K562 (cell line): ENCODE measurements at regions not wholly inside any gene's neighbourhood (a gene's known extent, or its start where the extent isn't known, plus 50 kb on each side); places are given as distances from the start of the nearest gene placed in this dataset.

ENCODE experiments used
- ATAC-seq: fragments of 200-7000 bp; cut with Tn5 transposase; 3 replicates; pipeline ENCODE4 v1.9.1; 2020; ENCODE audit warnings: moderate library complexity
- BruUV-seq: library from RNA; stranded (reverse); fragments of 400-500 nt; replicated peaks from 2 replicates; lab custom pipeline; 2021; lab: Mats Ljungman, UMichigan
- CTCF ChIA-PET: fragments of 300-600 bp; formaldehyde crosslinking; extraction: SDS; loops from one replicate; lab custom pipeline; 2021; ENCODE audit warnings: low intra/inter-chr PET ratio; lab: Yijun Ruan, JAX
- POLR2A ChIA-PET: fragments of 300-600, 350-650 bp; sonication (Branson Sonifier 250); formaldehyde crosslinking; extraction: SDS; loops from one replicate; lab custom pipeline; 2021; ENCODE audit warnings: antibody characterized with exemption, inconsistent platforms; lab: Yijun Ruan, JAX
- DNase-seq, 4 experiments: peaks; one replicate each; pipeline versions ENCODE4 v3.0.0 to v3.0.0-alpha.2; 2011 to 2018; ENCODE audit warnings: low spot score in 3 of 4, mixed read lengths in 3 of 4; ENCODE audit errors: extremely low read depth in 1 of 4
- FAIRE-seq: peaks from 2 replicates; lab custom pipeline; 2011; peaks lifted over from hg19 to GRCh38; lab: Jason Lieb, UNC
- H2AFZ ChIP-seq: 2 replicates; pipeline ENCODE4 v1.6.0; 2011; ENCODE audit warnings: low read depth, low read length, control low read depth, inconsistent platforms
- H3K27ac ChIP-seq: fragments of 200-600 bp; 3 replicates; pipeline ENCODE4 v1.8.0; 2011; ENCODE audit warnings: low read depth, mild to moderate bottlenecking, control low read depth, inconsistent platforms, low read length, moderate library complexity, mixed read lengths; ENCODE audit errors: extremely low read depth
- H3K27me3 ChIP-seq, 2 experiments: fragments of 300-600 bp in 1 of 2; 2 replicates in 1 of 2; 3 replicates in 1 of 2; pipeline versions ENCODE4 v1.6.0 to v1.8.0; 2011; ENCODE audit warnings: inconsistent platforms in 2 of 2, low read length in 2 of 2, mild to moderate bottlenecking in 1 of 2, mixed read lengths in 1 of 2, moderate library complexity in 1 of 2; ENCODE audit not compliant: control insufficient read depth in 2 of 2, insufficient read depth in 2 of 2
- H3K36me3 ChIP-seq: fragments of 300-600 bp; 3 replicates; pipeline ENCODE4 v1.8.0; 2011; ENCODE audit warnings: mild to moderate bottlenecking, low read length, inconsistent platforms; ENCODE audit not compliant: control insufficient read depth, insufficient read depth
- H3K4me1 ChIP-seq, 2 experiments: fragments of 200-600 bp in 1 of 2; replicated peaks in 1 of 2; 2 replicates in 1 of 2; 3 replicates in 1 of 2; pipeline versions ENCODE4 v1.5.1 to v1.8.0; 2011; ENCODE audit warnings: inconsistent platforms in 2 of 2, low read length in 2 of 2, mild to moderate bottlenecking in 1 of 2, mixed read lengths in 1 of 2, moderate library complexity in 1 of 2; ENCODE audit not compliant: control insufficient read depth in 2 of 2, insufficient read depth in 2 of 2
- H3K4me2 ChIP-seq: 2 replicates; pipeline ENCODE4 v1.6.1; 2011; ENCODE audit warnings: low read length, control low read depth, inconsistent platforms, mixed read lengths; ENCODE audit not compliant: insufficient read depth
- H3K4me3 ChIP-seq: fragments of 200-600 bp; sonication (generic), shearing (Covaris generic); 2 replicates; pipeline ENCODE4 v1.5.1; 2016; ENCODE audit warnings: control low read depth, inconsistent platforms
- H3K79me2 ChIP-seq: fragments of 200-600 bp; 3 replicates; pipeline ENCODE4 v1.8.0; 2011; ENCODE audit warnings: low read length, inconsistent platforms; ENCODE audit not compliant: control insufficient read depth, insufficient read depth
- H3K9ac ChIP-seq, 2 experiments: 2 replicates each; pipeline versions ENCODE4 v1.6.0 to v1.6.1; 2011; ENCODE audit warnings: low read depth in 2 of 2, low read length in 2 of 2, control low read depth in 1 of 2, inconsistent platforms in 1 of 2, mild to moderate bottlenecking in 1 of 2, mixed read lengths in 1 of 2; ENCODE audit not compliant: insufficient read depth in 1 of 2
- H3K9me1 ChIP-seq: one replicate; pipeline ENCODE4 v1.6.0; 2011; ENCODE audit warnings: inconsistent platforms, mild to moderate bottlenecking, low read length, moderate library complexity; ENCODE audit not compliant: control insufficient read depth, insufficient read depth
- H3K9me3 ChIP-seq: replicated peaks from 2 replicates; pipeline ENCODE4 v1.5.1; 2011; ENCODE audit warnings: low read depth, low read length, inconsistent platforms; ENCODE audit not compliant: control insufficient read depth, insufficient read depth
- H4K20me1 ChIP-seq: replicated peaks from 2 replicates; pipeline ENCODE4 v1.6.1; 2011; ENCODE audit warnings: low read length, inconsistent platforms, mixed read lengths; ENCODE audit not compliant: control insufficient read depth, insufficient read depth
- CBX8 ChIP-seq: fragments of 200-600 bp; sonication (generic); IDR thresholded peaks from 2 replicates; pipeline ENCODE4 v1.6.1; 2012; ENCODE audit warnings: borderline replicate concordance, mixed run types, low read depth, mild to moderate bottlenecking, moderate library complexity, mixed read lengths, low read length, control low read depth, inconsistent platforms; ENCODE audit not compliant: poor library complexity, severe bottlenecking; ENCODE audit errors: extremely low read depth
- E4F1 ChIP-seq: fragments of 250-450 bp; sonication (Bioruptor Pico); IDR thresholded peaks from 2 replicates; pipeline ENCODE4 v1.5.0; 2021; ENCODE audit warnings: mild to moderate bottlenecking, borderline replicate concordance
- EP300 ChIP-seq: IDR thresholded peaks from 2 replicates; pipeline ENCODE4 v1.6.1; 2012; ENCODE audit warnings: low read length, improper control_type of control experiment
- FOXK1 ChIP-seq: sonication (generic); formaldehyde crosslinking; IDR thresholded peaks from 2 replicates; pipeline ENCODE4 v1.8.0; 2022; ENCODE audit warnings: missing genetic modification reagents, mild to moderate bottlenecking, borderline replicate concordance
- NCOA4 ChIP-seq: fragments of 450-650 bp; IDR thresholded peaks from 2 replicates; pipeline ENCODE4 v1.6.1; 2018; ENCODE audit warnings: mild to moderate bottlenecking; ENCODE audit not compliant: partially characterized antibody
- NFIC ChIP-seq: fragments of 450-650 bp; IDR thresholded peaks from 2 replicates; pipeline ENCODE4 v1.6.1; 2017; ENCODE audit warnings: mild to moderate bottlenecking, inconsistent platforms
- NUFIP1 ChIP-seq: fragments of 450-650 bp; IDR thresholded peaks from 2 replicates; pipeline ENCODE4 v1.6.1; 2018; ENCODE audit not compliant: partially characterized antibody
- TAF9B ChIP-seq: fragments of 450-650 bp; IDR thresholded peaks from 2 replicates; pipeline ENCODE4 v1.6.1; 2018; ENCODE audit warnings: mild to moderate bottlenecking; ENCODE audit not compliant: partially characterized antibody
- TSC22D4 ChIP-seq: fragments of 450-650 bp; IDR thresholded peaks from 2 replicates; pipeline ENCODE4 v1.6.1; 2016; ENCODE audit warnings: missing genetic modification characterization, missing biosample characterization, control low read depth
- WGBS: fragments of 100-300 bp; shearing (Covaris generic); methylation state at CpG from one replicate; pipeline ENCODE4 v1.1.6; 2016; ENCODE audit warnings: low coverage, mixed read lengths; ENCODE audit not compliant: insufficient coverage; ENCODE audit errors: missing lambda C conversion rate; 5-methylcytosine and 5-hydroxymethylcytosine counted together
- in situ Hi-C: fragments of 300-500 bp; cut with MboI; formaldehyde crosslinking; loops from 4 replicates; pipeline ENCODE4 v1.15.0; 2018; ENCODE audit warnings: inconsistent platforms, mixed read lengths
- intact Hi-C: fragments of 100-400 bp; cut with micrococcal nuclease; formaldehyde crosslinking; loops from 2 replicates; pipeline ENCODE4 v1.14.2; 2022
- TF ChIP-seq, protein P1 (sequence below): fragments of 450-650 bp; conservative IDR thresholded peaks from 2 replicates; pipeline ENCODE4 v1.6.1; 2016; ENCODE audit warnings: missing genetic modification characterization, low read depth, mild to moderate bottlenecking, control low read depth, missing compliant biosample characterization

GRCh38 chr10:78524941-78525340 is 491.3 kb downstream of the RPS24 start:
- Histone ChIP-seq H3K36me3 (no peaks in the 10 kb centered on the region), H3K79me2 (no peaks in the 10 kb centered on the region), H3K4me2 (no peak overlapping the region), H3K9me3 (no peaks in the 10 kb centered on the region), H3K4me3 (no peak overlapping the region), H3K27ac (no peak overlapping the region), H3K9ac (no peak overlapping the region), H3K27me3 (peaks cover 0 to 8% of the 10 kb centered on the region in 2 experiments; a peak in 3 of 5 replicates), H3K9me1 (no peaks in the 10 kb centered on the region), H3K4me1 (no peaks in the 10 kb centered on the region), H4K20me1 (no peaks in the 10 kb centered on the region), H2AFZ (no peak overlapping the region)
- 1% methylated on average over 4 of the region's 4 CpGs for WGBS
- CTCF ChIA-PET, result no interaction called here
- intact Hi-C loops (no loop called here), in situ Hi-C loops (no loop called here)
- POLR2A ChIA-PET, result interaction anchor here (0.6 to 1.1 kb wide), 3 partner anchors 11 to 264 kb away, joined by 3 to 5 read pairs (median 3); no protein-coding TSS in a partner anchor
- FAIRE-seq (no peak), DNase-seq (no peak), ATAC-seq (no peak)
- no TSS peak for BruUV-seq
- TF ChIP-seq NFIC (peak; percentile 63), EP300 (no peak)

- DNase-seq, result no peak
- in situ Hi-C loops, result no loop called here
- H3K36me3 ChIP-seq, result no peaks in the 10 kb centered on the region
These were observed 492.7 kb downstream of the RPS24 start for GRCh38 chr10:78526347-78526746.

More at GRCh38 chr10:78526347-78526746, 492.7 kb downstream of the RPS24 start:
- Histone ChIP-seq H3K27ac (no peak overlapping the region), H3K4me2 (no peak overlapping the region), H4K20me1 (no peaks in the 10 kb centered on the region), H3K4me3 (no peak overlapping the region), H3K9me1 (no peaks in the 10 kb centered on the region), H3K9ac (no peak overlapping the region), H3K79me2 (no peaks in the 10 kb centered on the region), H3K4me1 (no peaks in the 10 kb centered on the region), H3K9me3 (no peaks in the 10 kb centered on the region), H3K27me3 (peaks cover 0 to 11% of the 10 kb centered on the region in 2 experiments; a peak in 3 of 5 replicates), H2AFZ (no peak overlapping the region)
- no peak for TF ChIP-seq TSC22D4 (tag)
- no peak for TF ChIP-seq E4F1 (CRISPR knock-in tag)
- no peak for TF ChIP-seq TAF9B
- TF ChIP-seq, protein P1, sequence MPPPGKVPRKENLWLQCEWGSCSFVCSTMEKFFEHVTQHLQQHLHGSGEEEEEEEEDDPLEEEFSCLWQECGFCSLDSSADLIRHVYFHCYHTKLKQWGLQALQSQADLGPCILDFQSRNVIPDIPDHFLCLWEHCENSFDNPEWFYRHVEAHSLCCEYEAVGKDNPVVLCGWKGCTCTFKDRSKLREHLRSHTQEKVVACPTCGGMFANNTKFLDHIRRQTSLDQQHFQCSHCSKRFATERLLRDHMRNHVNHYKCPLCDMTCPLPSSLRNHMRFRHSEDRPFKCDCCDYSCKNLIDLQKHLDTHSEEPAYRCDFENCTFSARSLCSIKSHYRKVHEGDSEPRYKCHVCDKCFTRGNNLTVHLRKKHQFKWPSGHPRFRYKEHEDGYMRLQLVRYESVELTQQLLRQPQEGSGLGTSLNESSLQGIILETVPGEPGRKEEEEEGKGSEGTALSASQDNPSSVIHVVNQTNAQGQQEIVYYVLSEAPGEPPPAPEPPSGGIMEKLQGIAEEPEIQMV (tag), result no peak
- no peak for TF ChIP-seq NUFIP1
- TF ChIP-seq CBX8, result no peak
- TF ChIP-seq FOXK1 (CRISPR knock-in tag), result no peak
- TF ChIP-seq NCOA4, result no peak
- 1% methylated on average over 3 of the region's 3 CpGs for WGBS
- POLR2A ChIA-PET, result interaction anchor here (0.5 kb wide), 1 partner anchor 93 kb away, joined by 3 read pairs; no protein-coding TSS in a partner anchor
- intact Hi-C loops, result no loop called here
- ATAC-seq, result no peak
- CTCF ChIA-PET, result no interaction called here
- no peak for FAIRE-seq
- no TSS peak for BruUV-seq
